ENCODE measurements at regions not wholly inside any gene's neighbourhood (a gene's known extent, or its start where the extent isn't known, plus 50 kb on each side); places are given as distances from the start of the nearest gene placed in this dataset.

- Histone ChIP-seq H3K27ac (ENCODE audit: extremely low read depth, low read depth, low read length) (no peak overlapping the region), H3K4me3 (ENCODE audit: low read depth, low read length) (no peak overlapping the region), H3K9me3 (ENCODE audit: control insufficient read depth, insufficient read depth, low read depth, low read length) (no peaks in the 10 kb centered on the region; the same call in 1 of the 2 replicates), H3K36me3 (ENCODE audit: control insufficient read depth in 2 of 2, insufficient read depth in 1 of 2, low read length in 2 of 2) (no peaks in the 10 kb centered on the region), H3K4me1 (ENCODE audit: control insufficient read depth, insufficient read depth, low read length) (no peaks in the 10 kb centered on the region)
- CTCF ChIA-PET, result no interaction called here
- POLR2A ChIA-PET, result no interaction called here
- TF ChIP-seq, protein P1, sequence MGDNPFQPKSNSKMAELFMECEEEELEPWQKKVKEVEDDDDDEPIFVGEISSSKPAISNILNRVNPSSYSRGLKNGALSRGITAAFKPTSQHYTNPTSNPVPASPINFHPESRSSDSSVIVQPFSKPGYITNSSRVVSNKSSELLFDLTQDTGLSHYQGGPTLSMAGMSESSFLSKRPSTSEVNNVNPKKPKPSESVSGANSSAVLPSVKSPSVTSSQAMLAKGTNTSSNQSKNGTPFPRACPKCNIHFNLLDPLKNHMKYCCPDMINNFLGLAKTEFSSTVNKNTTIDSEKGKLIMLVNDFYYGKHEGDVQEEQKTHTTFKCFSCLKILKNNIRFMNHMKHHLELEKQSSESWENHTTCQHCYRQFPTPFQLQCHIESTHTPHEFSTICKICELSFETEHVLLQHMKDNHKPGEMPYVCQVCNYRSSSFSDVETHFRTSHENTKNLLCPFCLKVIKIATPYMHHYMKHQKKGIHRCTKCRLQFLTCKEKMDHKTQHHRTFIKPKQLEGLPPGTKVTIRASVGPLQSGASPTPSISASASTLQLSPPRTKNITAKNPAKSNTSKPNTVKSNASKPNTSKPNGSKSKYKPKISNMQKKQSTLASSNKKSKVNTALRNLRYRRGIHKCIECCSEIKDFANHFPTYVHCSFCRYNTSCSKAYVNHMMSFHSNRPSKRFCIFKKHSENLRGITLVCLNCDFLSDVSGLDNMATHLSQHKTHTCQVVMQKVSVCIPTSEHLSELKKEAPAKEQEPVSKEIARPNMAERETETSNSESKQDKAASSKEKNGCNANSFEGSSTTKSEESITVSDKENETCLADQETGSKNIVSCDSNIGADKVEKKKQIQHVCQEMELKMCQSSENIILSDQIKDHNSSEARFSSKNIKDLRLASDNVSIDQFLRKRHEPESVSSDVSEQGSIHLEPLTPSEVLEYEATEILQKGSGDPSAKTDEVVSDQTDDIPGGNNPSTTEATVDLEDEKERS (tag by site-specific recombination; IDR thresholded peaks at IDR 0.05), result no peak
- TF ChIP-seq ZNF776 (tag by site-specific recombination; IDR thresholded peaks at IDR 0.05; ENCODE audit: borderline replicate concordance), result no peak
- TF ChIP-seq ZNF394 (tag by site-specific recombination; IDR thresholded peaks at IDR 0.05; ENCODE audit: borderline replicate concordance), result no peak
- TF ChIP-seq ZNF658 (tag by site-specific recombination; IDR thresholded peaks at IDR 0.05), result no peak
- no peak for TF ChIP-seq ZNF248 (tag by site-specific recombination; IDR thresholded peaks at IDR 0.05)
- TF ChIP-seq, protein P2, sequence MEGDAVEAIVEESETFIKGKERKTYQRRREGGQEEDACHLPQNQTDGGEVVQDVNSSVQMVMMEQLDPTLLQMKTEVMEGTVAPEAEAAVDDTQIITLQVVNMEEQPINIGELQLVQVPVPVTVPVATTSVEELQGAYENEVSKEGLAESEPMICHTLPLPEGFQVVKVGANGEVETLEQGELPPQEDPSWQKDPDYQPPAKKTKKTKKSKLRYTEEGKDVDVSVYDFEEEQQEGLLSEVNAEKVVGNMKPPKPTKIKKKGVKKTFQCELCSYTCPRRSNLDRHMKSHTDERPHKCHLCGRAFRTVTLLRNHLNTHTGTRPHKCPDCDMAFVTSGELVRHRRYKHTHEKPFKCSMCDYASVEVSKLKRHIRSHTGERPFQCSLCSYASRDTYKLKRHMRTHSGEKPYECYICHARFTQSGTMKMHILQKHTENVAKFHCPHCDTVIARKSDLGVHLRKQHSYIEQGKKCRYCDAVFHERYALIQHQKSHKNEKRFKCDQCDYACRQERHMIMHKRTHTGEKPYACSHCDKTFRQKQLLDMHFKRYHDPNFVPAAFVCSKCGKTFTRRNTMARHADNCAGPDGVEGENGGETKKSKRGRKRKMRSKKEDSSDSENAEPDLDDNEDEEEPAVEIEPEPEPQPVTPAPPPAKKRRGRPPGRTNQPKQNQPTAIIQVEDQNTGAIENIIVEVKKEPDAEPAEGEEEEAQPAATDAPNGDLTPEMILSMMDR (tag by site-specific recombination; IDR thresholded peaks at IDR 0.05), result no peak
- TF ChIP-seq ZNF140 (tag by site-specific recombination; IDR thresholded peaks at IDR 0.05), result no peak
- no peak for TF ChIP-seq REPIN1 (tag by site-specific recombination; IDR thresholded peaks at IDR 0.05; ENCODE audit: low read depth)
- no peak for TF ChIP-seq ZNF792 (tag by site-specific recombination; IDR thresholded peaks at IDR 0.05)
- no peak for TF ChIP-seq BCL6B (tag by site-specific recombination; IDR thresholded peaks at IDR 0.05)
- no peak for TF ChIP-seq IKZF3 (tag by site-specific recombination; IDR thresholded peaks at IDR 0.05)
- no peak for TF ChIP-seq HOXD13 (CRISPR knock-in tag; IDR thresholded peaks at IDR 0.05; ENCODE audit: borderline replicate concordance)
- no peak for TF ChIP-seq ZNF843 (tag by site-specific recombination; IDR thresholded peaks at IDR 0.05)
These were observed 104.9 kb upstream of the ST8SIA2 start for GRCh38 chr15:92288755-92289154.

DNA sequence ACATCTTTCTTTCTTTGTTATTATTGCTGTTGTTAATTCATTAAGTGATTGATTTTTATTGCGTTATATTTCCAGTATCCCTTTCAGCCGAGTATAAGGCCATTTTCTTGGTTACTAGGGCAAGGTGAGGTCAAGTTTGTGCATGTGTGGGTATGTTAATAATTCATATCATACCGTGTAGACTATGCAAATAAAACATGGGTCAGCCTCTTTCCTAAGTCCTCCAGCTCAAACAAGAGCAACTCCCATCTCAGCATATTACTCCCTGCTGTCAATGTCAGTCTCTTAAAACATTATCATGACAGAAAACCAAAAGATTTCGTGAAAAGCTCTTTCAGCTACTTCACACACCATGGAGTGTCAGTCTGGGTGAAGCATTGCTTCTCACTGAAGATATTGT lies 103.9 kb upstream of the ST8SIA2 start:
- Histone ChIP-seq H3K27ac (ENCODE audit: extremely low read depth, low read depth, low read length) (no peak overlapping the region), H3K4me3 (ENCODE audit: low read depth, low read length) (no peak overlapping the region), H3K4me1 (ENCODE audit: control insufficient read depth, insufficient read depth, low read length) (no peaks in the 10 kb centered on the region), H3K9me3 (ENCODE audit: control insufficient read depth, insufficient read depth, low read depth, low read length) (no peaks in the 10 kb centered on the region; the same call in 1 of the 2 replicates), H3K36me3 (ENCODE audit: control insufficient read depth in 2 of 2, insufficient read depth in 1 of 2, low read length in 2 of 2) (no peaks in the 10 kb centered on the region)
- POLR2A ChIA-PET, result no interaction called here
- CTCF ChIA-PET, result no interaction called here
- TF ChIP-seq BCL6B (tag by site-specific recombination; IDR thresholded peaks at IDR 0.05) (no peak), ZNF350 (tag by site-specific recombination; IDR thresholded peaks at IDR 0.05) (no peak), ZBTB48 (tag by site-specific recombination; IDR thresholded peaks at IDR 0.05) (no peak), YY2 (tag by site-specific recombination; IDR thresholded peaks at IDR 0.05) (no peak), ZNF16 (tag by site-specific recombination; IDR thresholded peaks at IDR 0.05; ENCODE audit: low read depth) (no peak), BCL11B (tag by site-specific recombination; IDR thresholded peaks at IDR 0.05; ENCODE audit: low read depth) (no peak), ZSCAN23 (tag by site-specific recombination; IDR thresholded peaks at IDR 0.05) (no peak), ZFP37 (tag by site-specific recombination; IDR thresholded peaks at IDR 0.05) (no peak), MEIS1 (CRISPR knock-in tag; IDR thresholded peaks at IDR 0.05; ENCODE audit: borderline replicate concordance) (no peak), KLF8 (tag by site-specific recombination; IDR thresholded peaks at IDR 0.05) (no peak)
- TF ChIP-seq, protein P3, sequence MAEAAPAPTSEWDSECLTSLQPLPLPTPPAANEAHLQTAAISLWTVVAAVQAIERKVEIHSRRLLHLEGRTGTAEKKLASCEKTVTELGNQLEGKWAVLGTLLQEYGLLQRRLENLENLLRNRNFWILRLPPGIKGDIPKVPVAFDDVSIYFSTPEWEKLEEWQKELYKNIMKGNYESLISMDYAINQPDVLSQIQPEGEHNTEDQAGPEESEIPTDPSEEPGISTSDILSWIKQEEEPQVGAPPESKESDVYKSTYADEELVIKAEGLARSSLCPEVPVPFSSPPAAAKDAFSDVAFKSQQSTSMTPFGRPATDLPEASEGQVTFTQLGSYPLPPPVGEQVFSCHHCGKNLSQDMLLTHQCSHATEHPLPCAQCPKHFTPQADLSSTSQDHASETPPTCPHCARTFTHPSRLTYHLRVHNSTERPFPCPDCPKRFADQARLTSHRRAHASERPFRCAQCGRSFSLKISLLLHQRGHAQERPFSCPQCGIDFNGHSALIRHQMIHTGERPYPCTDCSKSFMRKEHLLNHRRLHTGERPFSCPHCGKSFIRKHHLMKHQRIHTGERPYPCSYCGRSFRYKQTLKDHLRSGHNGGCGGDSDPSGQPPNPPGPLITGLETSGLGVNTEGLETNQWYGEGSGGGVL (tag by site-specific recombination; IDR thresholded peaks at IDR 0.05), result no peak
- TF ChIP-seq, protein P4, sequence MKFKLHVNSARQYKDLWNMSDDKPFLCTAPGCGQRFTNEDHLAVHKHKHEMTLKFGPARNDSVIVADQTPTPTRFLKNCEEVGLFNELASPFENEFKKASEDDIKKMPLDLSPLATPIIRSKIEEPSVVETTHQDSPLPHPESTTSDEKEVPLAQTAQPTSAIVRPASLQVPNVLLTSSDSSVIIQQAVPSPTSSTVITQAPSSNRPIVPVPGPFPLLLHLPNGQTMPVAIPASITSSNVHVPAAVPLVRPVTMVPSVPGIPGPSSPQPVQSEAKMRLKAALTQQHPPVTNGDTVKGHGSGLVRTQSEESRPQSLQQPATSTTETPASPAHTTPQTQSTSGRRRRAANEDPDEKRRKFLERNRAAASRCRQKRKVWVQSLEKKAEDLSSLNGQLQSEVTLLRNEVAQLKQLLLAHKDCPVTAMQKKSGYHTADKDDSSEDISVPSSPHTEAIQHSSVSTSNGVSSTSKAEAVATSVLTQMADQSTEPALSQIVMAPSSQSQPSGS (tag by site-specific recombination; IDR thresholded peaks at IDR 0.05; ENCODE audit: low read depth), result no peak

Measured in HEK293 (cell line).